ENCODE measurements at regions not wholly inside any gene's neighbourhood (a gene's known extent, or its start where the extent isn't known, plus 50 kb on each side); places are given as distances from the start of the nearest gene placed in this dataset.

GRCh38 chr18:27825689-27826088 lies 351.2 kb downstream of the CDH2 start:
- DNase-seq (ENCODE audit: extremely low spot score): no peak
- H3K27me3 ChIP-seq: no peaks in the 10 kb centered on the region
- no peak overlapping the region for H3K27ac ChIP-seq (replicated peaks in 1 of 4)
- no peaks in the 10 kb centered on the region for H3K9me3 ChIP-seq
- H3K36me3 ChIP-seq: no peaks in the 10 kb centered on the region
- no peaks in the 10 kb centered on the region for H3K4me1 ChIP-seq
- H3K4me3 ChIP-seq: no peak overlapping the region
- intact Hi-C loops (cut with DNase I): no loop called here
- 96% methylated on average over 2 of the region's 2 CpGs for WGBS
- TF ChIP-seq POLR2A (IDR thresholded peaks at IDR 0.05; ENCODE audit: low read depth) (no peak), CTCF (IDR thresholded peaks at IDR 0.05) (no peak), EP300 (IDR thresholded peaks at IDR 0.05) (no peak)

GRCh38 chr18:27824841-27825681 lies 351.9 kb downstream of the CDH2 start:
- no peaks in the 10 kb centered on the region for H3K36me3 ChIP-seq
- no peak for DNase-seq (ENCODE audit: extremely low spot score)
- TF ChIP-seq POLR2A (IDR thresholded peaks at IDR 0.05; ENCODE audit: low read depth) (no peak), CTCF (IDR thresholded peaks at IDR 0.05) (no peak), POLR2AphosphoS5 (IDR thresholded peaks at IDR 0.05) (no peak), EP300 (IDR thresholded peaks at IDR 0.05) (no peak)
- no peaks in the 10 kb centered on the region for H3K9me3 ChIP-seq
- no peak overlapping the region for H3K27ac ChIP-seq (replicated peaks in 1 of 4)
- 62% methylated on average over 5 of the region's 5 CpGs for WGBS
- H3K4me3 ChIP-seq: no peak overlapping the region
- intact Hi-C loops (cut with DNase I): no loop called here
- no peaks in the 10 kb centered on the region for H3K27me3 ChIP-seq
- no peaks in the 10 kb centered on the region for H3K4me1 ChIP-seq

- H3K4me3 ChIP-seq: no peak overlapping the region
- no peaks in the 10 kb centered on the region for H3K4me1 ChIP-seq
- H3K9me3 ChIP-seq: no peaks in the 10 kb centered on the region
- no peaks in the 10 kb centered on the region for H3K36me3 ChIP-seq
- no peak for DNase-seq (ENCODE audit: extremely low spot score)
- 82% methylated on average over 4 of the region's 4 CpGs for WGBS
- intact Hi-C loops (cut with DNase I): no loop called here
- H3K27ac ChIP-seq (replicated peaks in 1 of 4): no peak overlapping the region
- TF ChIP-seq EP300 (IDR thresholded peaks at IDR 0.05) (no peak), POLR2A (IDR thresholded peaks at IDR 0.05; ENCODE audit: low read depth) (no peak), CTCF (IDR thresholded peaks at IDR 0.05) (no peak), POLR2AphosphoS5 (IDR thresholded peaks at IDR 0.05) (no peak)
- no peaks in the 10 kb centered on the region for H3K27me3 ChIP-seq
Observed at GRCh38 chr18:27824275-27824674, 352.7 kb downstream of the CDH2 start.

GRCh38 chr18:27823053-27823452 lies 353.9 kb downstream of the CDH2 start:
- no peaks in the 10 kb centered on the region for H3K27me3 ChIP-seq
- H3K27ac ChIP-seq (replicated peaks in 1 of 4): no peak overlapping the region
- intact Hi-C loops (cut with DNase I): no loop called here
- 84% methylated on average over 4 of the region's 4 CpGs for WGBS
- DNase-seq (ENCODE audit: extremely low spot score): no peak
- no peaks in the 10 kb centered on the region for H3K36me3 ChIP-seq
- no peak overlapping the region for H3K4me3 ChIP-seq
- no peaks in the 10 kb centered on the region for H3K9me3 ChIP-seq
- H3K4me1 ChIP-seq: no peaks in the 10 kb centered on the region
- TF ChIP-seq POLR2A (IDR thresholded peaks at IDR 0.05; ENCODE audit: low read depth): no peak
- TF ChIP-seq CTCF (IDR thresholded peaks at IDR 0.05): no peak
- TF ChIP-seq POLR2AphosphoS5 (IDR thresholded peaks at IDR 0.05): no peak
- no peak for TF ChIP-seq EP300 (IDR thresholded peaks at IDR 0.05)

- DNase-seq (ENCODE audit: extremely low spot score): no peak
- Histone ChIP-seq H3K27ac (replicated peaks in 1 of 4) (no peak overlapping the region), H3K4me1 (no peaks in the 10 kb centered on the region), H3K36me3 (no peaks in the 10 kb centered on the region), H3K4me3 (no peak overlapping the region), H3K9me3 (no peaks in the 10 kb centered on the region), H3K27me3 (no peaks in the 10 kb centered on the region)
- intact Hi-C loops (cut with DNase I): no loop called here
- TF ChIP-seq POLR2AphosphoS5 (IDR thresholded peaks at IDR 0.05) (no peak), CTCF (IDR thresholded peaks at IDR 0.05) (no peak), POLR2A (IDR thresholded peaks at IDR 0.05; ENCODE audit: low read depth) (no peak), EP300 (IDR thresholded peaks at IDR 0.05) (no peak)
- WGBS: 68% methylated on average over 1 of the region's 1 CpG
Observed at GRCh38 chr18:27808683-27809082, 368.2 kb downstream of the CDH2 start.

Measured in esophagus muscularis mucosa (tissue), 4 donors.